K562 (cell line): ENCODE measurements at regions not wholly inside any gene's neighbourhood (a gene's known extent, or its start where the extent isn't known, plus 50 kb on each side); places are given as distances from the start of the nearest gene placed in this dataset.

Experiments used
- ATAC-seq: fragments of 200-7000 bp; cut with Tn5 transposase; 3 replicates; pipeline ENCODE4 v1.9.1; 2020; ENCODE audit warnings: moderate library complexity
- BruUV-seq: library from RNA; stranded (reverse); fragments of 400-500 nt; replicated peaks from 2 replicates; lab custom pipeline; 2021; lab: Mats Ljungman, UMichigan
- CTCF ChIA-PET: fragments of 300-600 bp; formaldehyde crosslinking; extraction: SDS; loops from one replicate; lab custom pipeline; 2021; ENCODE audit warnings: low intra/inter-chr PET ratio; lab: Yijun Ruan, JAX
- POLR2A ChIA-PET: fragments of 300-600, 350-650 bp; sonication (Branson Sonifier 250); formaldehyde crosslinking; extraction: SDS; loops from one replicate; lab custom pipeline; 2021; ENCODE audit warnings: antibody characterized with exemption, inconsistent platforms; lab: Yijun Ruan, JAX
- DNase-seq, 4 experiments: peaks; one replicate each; pipeline versions ENCODE4 v3.0.0 to v3.0.0-alpha.2; 2011 to 2018; ENCODE audit warnings: low spot score in 3 of 4, mixed read lengths in 3 of 4; ENCODE audit errors: extremely low read depth in 1 of 4
- FAIRE-seq: peaks from 2 replicates; lab custom pipeline; 2011; peaks lifted over from hg19 to GRCh38; lab: Jason Lieb, UNC
- H2AFZ ChIP-seq: 2 replicates; pipeline ENCODE4 v1.6.0; 2011; ENCODE audit warnings: low read depth, low read length, control low read depth, inconsistent platforms
- H3K27ac ChIP-seq: fragments of 200-600 bp; 3 replicates; pipeline ENCODE4 v1.8.0; 2011; ENCODE audit warnings: low read depth, mild to moderate bottlenecking, control low read depth, inconsistent platforms, low read length, moderate library complexity, mixed read lengths; ENCODE audit errors: extremely low read depth
- H3K27me3 ChIP-seq, 2 experiments: fragments of 300-600 bp in 1 of 2; 2 replicates in 1 of 2; 3 replicates in 1 of 2; pipeline versions ENCODE4 v1.6.0 to v1.8.0; 2011; ENCODE audit warnings: inconsistent platforms in 2 of 2, low read length in 2 of 2, mild to moderate bottlenecking in 1 of 2, mixed read lengths in 1 of 2, moderate library complexity in 1 of 2; ENCODE audit not compliant: control insufficient read depth in 2 of 2, insufficient read depth in 2 of 2
- H3K36me3 ChIP-seq: fragments of 300-600 bp; 3 replicates; pipeline ENCODE4 v1.8.0; 2011; ENCODE audit warnings: mild to moderate bottlenecking, low read length, inconsistent platforms; ENCODE audit not compliant: control insufficient read depth, insufficient read depth
- H3K4me1 ChIP-seq, 2 experiments: fragments of 200-600 bp in 1 of 2; replicated peaks in 1 of 2; 2 replicates in 1 of 2; 3 replicates in 1 of 2; pipeline versions ENCODE4 v1.5.1 to v1.8.0; 2011; ENCODE audit warnings: inconsistent platforms in 2 of 2, low read length in 2 of 2, mild to moderate bottlenecking in 1 of 2, mixed read lengths in 1 of 2, moderate library complexity in 1 of 2; ENCODE audit not compliant: control insufficient read depth in 2 of 2, insufficient read depth in 2 of 2
- H3K4me2 ChIP-seq: 2 replicates; pipeline ENCODE4 v1.6.1; 2011; ENCODE audit warnings: low read length, control low read depth, inconsistent platforms, mixed read lengths; ENCODE audit not compliant: insufficient read depth
- H3K4me3 ChIP-seq: fragments of 200-600 bp; sonication (generic), shearing (Covaris generic); 2 replicates; pipeline ENCODE4 v1.5.1; 2016; ENCODE audit warnings: control low read depth, inconsistent platforms
- H3K79me2 ChIP-seq: fragments of 200-600 bp; 3 replicates; pipeline ENCODE4 v1.8.0; 2011; ENCODE audit warnings: low read length, inconsistent platforms; ENCODE audit not compliant: control insufficient read depth, insufficient read depth
- H3K9ac ChIP-seq, 2 experiments: 2 replicates each; pipeline versions ENCODE4 v1.6.0 to v1.6.1; 2011; ENCODE audit warnings: low read depth in 2 of 2, low read length in 2 of 2, control low read depth in 1 of 2, inconsistent platforms in 1 of 2, mild to moderate bottlenecking in 1 of 2, mixed read lengths in 1 of 2; ENCODE audit not compliant: insufficient read depth in 1 of 2
- H3K9me1 ChIP-seq: one replicate; pipeline ENCODE4 v1.6.0; 2011; ENCODE audit warnings: inconsistent platforms, mild to moderate bottlenecking, low read length, moderate library complexity; ENCODE audit not compliant: control insufficient read depth, insufficient read depth
- H3K9me3 ChIP-seq: replicated peaks from 2 replicates; pipeline ENCODE4 v1.5.1; 2011; ENCODE audit warnings: low read depth, low read length, inconsistent platforms; ENCODE audit not compliant: control insufficient read depth, insufficient read depth
- H4K20me1 ChIP-seq: replicated peaks from 2 replicates; pipeline ENCODE4 v1.6.1; 2011; ENCODE audit warnings: low read length, inconsistent platforms, mixed read lengths; ENCODE audit not compliant: control insufficient read depth, insufficient read depth
- CUX1 ChIP-seq: fragments of 200-800 bp; sonication (Bioruptor generic); IDR thresholded peaks from 2 replicates; pipeline ENCODE4 v1.6.1; 2016; ENCODE audit warnings: missing genetic modification characterization, missing compliant biosample characterization
- SMARCA4 ChIP-seq: fragments of 450-650 bp; IDR thresholded peaks from 2 replicates; pipeline ENCODE4 v1.6.1; 2016
- WGBS: fragments of 100-300 bp; shearing (Covaris generic); methylation state at CpG from one replicate; pipeline ENCODE4 v1.1.6; 2016; ENCODE audit warnings: low coverage, mixed read lengths; ENCODE audit not compliant: insufficient coverage; ENCODE audit errors: missing lambda C conversion rate; 5-methylcytosine and 5-hydroxymethylcytosine counted together
- in situ Hi-C: fragments of 300-500 bp; cut with MboI; formaldehyde crosslinking; loops from 4 replicates; pipeline ENCODE4 v1.15.0; 2018; ENCODE audit warnings: inconsistent platforms, mixed read lengths
- intact Hi-C: fragments of 100-400 bp; cut with micrococcal nuclease; formaldehyde crosslinking; loops from 2 replicates; pipeline ENCODE4 v1.14.2; 2022
- TF ChIP-seq, protein P1 (sequence below), 2 experiments: fragments of 450-650 bp in 1 of 2; sonication (generic) in 1 of 2; formaldehyde crosslinking in 1 of 2; IDR thresholded peaks; 2 replicates each; pipeline versions ENCODE4 v1.7.1 to v1.9.0; 2016 to 2022; ENCODE audit warnings: inconsistent platforms in 1 of 2, mild to moderate bottlenecking in 1 of 2, missing genetic modification reagents in 1 of 2
- TF ChIP-seq, protein P2 (sequence below), 3 experiments: fragments of 200-800 bp in 1 of 3; sonication (Bioruptor generic) in 1 of 3; sonication (generic) in 1 of 3; formaldehyde crosslinking in 1 of 3; IDR thresholded peaks; 2 replicates each; pipeline versions ENCODE4 v1.6.1 to v1.8.0; 2016 to 2022; ENCODE audit warnings: mild to moderate bottlenecking in 2 of 3, missing compliant biosample characterization in 2 of 3, missing genetic modification characterization in 2 of 3, missing genetic modification reagents in 1 of 3

DNA sequence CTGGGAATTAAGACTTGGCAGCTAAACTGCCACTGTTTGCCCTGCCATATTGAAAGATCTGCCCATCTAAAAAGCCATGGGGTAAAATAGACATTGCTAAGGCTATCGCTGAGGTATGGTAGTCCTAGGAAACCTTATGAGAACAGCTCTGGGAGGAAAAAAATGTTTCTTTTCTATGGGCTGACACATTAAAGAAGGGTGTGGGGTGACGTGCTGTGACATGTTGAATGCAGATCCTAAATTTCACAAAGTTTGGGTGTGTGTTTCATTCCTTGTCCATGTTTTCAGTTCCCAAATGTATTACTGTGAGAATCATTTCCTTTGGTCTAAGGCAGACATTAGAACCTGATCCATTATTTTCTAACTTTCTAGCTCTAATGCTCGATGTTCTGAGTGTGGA is 766.4 kb downstream of the BCL11A start (continued):
- TF ChIP-seq CUX1 (CRISPR knock-in tag) = no peak

DNA sequence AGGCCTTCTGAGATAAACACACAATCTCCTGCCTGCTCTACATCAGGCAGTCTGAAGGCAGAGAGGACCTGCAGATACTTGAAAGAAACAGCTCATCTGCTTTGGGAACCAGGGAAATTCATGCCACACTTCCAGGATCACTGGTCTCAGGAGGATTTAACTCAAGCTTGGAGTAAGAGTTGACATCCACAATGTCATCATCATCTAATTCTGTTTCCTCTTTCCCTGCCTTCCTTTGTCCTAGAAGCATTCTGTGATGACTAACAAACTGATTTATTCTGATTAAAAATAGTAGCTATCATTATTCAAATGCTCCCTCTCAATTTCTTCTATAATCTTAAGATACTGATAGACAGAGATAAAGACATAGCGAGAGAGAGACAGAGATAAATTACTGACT is 766.8 kb downstream of the BCL11A start:
- ATAC-seq = no peak
- H3K9me3 ChIP-seq = no peaks in the 10 kb centered on the region
- DNase-seq = no peak
- no peaks in the 10 kb centered on the region for H3K79me2 ChIP-seq
- no peak overlapping the region for H3K27ac ChIP-seq
- no peaks in the 10 kb centered on the region for H4K20me1 ChIP-seq
- H3K4me3 ChIP-seq = no peak overlapping the region
- no peaks in the 10 kb centered on the region for H3K9me1 ChIP-seq
- no TSS peak for BruUV-seq
- no peak overlapping the region for H2AFZ ChIP-seq
- H3K36me3 ChIP-seq = no peaks in the 10 kb centered on the region
- ChIA-PET CTCF (no interaction called here), POLR2A (no interaction called here)
- no peak overlapping the region for H3K9ac ChIP-seq
- FAIRE-seq = no peak
- intact Hi-C loops (no loop called here), in situ Hi-C loops (no loop called here)
- no peak overlapping the region for H3K4me2 ChIP-seq
- H3K4me1 ChIP-seq = no peaks in the 10 kb centered on the region
- WGBS = 0% methylated on average over 1 of the region's 1 CpG
- H3K27me3 ChIP-seq = no peaks in the 10 kb centered on the region
- TF ChIP-seq, protein P1, sequence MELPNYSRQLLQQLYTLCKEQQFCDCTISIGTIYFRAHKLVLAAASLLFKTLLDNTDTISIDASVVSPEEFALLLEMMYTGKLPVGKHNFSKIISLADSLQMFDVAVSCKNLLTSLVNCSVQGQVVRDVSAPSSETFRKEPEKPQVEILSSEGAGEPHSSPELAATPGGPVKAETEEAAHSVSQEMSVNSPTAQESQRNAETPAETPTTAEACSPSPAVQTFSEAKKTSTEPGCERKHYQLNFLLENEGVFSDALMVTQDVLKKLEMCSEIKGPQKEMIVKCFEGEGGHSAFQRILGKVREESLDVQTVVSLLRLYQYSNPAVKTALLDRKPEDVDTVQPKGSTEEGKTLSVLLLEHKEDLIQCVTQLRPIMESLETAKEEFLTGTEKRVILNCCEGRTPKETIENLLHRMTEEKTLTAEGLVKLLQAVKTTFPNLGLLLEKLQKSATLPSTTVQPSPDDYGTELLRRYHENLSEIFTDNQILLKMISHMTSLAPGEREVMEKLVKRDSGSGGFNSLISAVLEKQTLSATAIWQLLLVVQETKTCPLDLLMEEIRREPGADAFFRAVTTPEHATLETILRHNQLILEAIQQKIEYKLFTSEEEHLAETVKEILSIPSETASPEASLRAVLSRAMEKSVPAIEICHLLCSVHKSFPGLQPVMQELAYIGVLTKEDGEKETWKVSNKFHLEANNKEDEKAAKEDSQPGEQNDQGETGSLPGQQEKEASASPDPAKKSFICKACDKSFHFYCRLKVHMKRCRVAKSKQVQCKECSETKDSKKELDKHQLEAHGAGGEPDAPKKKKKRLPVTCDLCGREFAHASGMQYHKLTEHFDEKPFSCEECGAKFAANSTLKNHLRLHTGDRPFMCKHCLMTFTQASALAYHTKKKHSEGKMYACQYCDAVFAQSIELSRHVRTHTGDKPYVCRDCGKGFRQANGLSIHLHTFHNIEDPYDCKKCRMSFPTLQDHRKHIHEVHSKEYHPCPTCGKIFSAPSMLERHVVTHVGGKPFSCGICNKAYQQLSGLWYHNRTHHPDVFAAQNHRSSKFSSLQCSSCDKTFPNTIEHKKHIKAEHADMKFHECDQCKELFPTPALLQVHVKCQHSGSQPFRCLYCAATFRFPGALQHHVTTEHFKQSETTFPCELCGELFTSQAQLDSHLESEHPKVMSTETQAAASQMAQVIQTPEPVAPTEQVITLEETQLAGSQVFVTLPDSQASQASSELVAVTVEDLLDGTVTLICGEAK (IDR thresholded peaks at IDR 0.05) = no peak
- TF ChIP-seq, protein P1 (CRISPR knock-in tag; IDR thresholded peaks at IDR 0.05) = no peak
- TF ChIP-seq, protein P2, sequence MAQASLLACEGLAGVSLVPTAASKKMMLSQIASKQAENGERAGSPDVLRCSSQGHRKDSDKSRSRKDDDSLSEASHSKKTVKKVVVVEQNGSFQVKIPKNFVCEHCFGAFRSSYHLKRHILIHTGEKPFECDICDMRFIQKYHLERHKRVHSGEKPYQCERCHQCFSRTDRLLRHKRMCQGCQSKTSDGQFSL (CRISPR knock-in tag; IDR thresholded peaks at IDR 0.05) = no peak
- TF ChIP-seq, protein P2 (tag; IDR thresholded peaks at IDR 0.05) = no peak
- no peak for TF ChIP-seq SMARCA4
